ENCODE measurements at regions not wholly inside any gene's neighbourhood (a gene's known extent, or its start where the extent isn't known, plus 50 kb on each side); places are given as distances from the start of the nearest gene placed in this dataset.
"Not testable (repeated sequence)": the region's sequence is repeated elsewhere in the genome, so short reads cannot be mapped to it uniquely, and the experiment has no call there.

- H3K79me2 ChIP-seq (replicated peaks; ENCODE audit: insufficient read depth); ATAC-seq; H3K4me3 Mint-ChIP-seq; DNase-seq (ENCODE audit: low spot score); H3K27me3 Mint-ChIP-seq (ENCODE audit: insufficient read depth, low read depth, poor library complexity); H3K36me3 ChIP-seq (ENCODE audit: insufficient read depth); H3K36me3 Mint-ChIP-seq (ENCODE audit: low read depth); H3K4me1 ChIP-seq (ENCODE audit: insufficient read depth); H3K4me1 Mint-ChIP-seq; H3F3A ChIP-seq (replicated peaks; ENCODE audit: low read depth); H3K27ac Mint-ChIP-seq; H2AFZ ChIP-seq; H3K4me2 ChIP-seq; H4K20me1 ChIP-seq (replicated peaks; ENCODE audit: insufficient read depth); H3K27me3 ChIP-seq (ENCODE audit: insufficient read depth); H3K27ac ChIP-seq (ENCODE audit: low read depth); H3K9me3 Mint-ChIP-seq; H3K4me3 ChIP-seq: not testable (repeated sequence)
- peaks cover 14% of the 10 kb centered on the region for H3K9me2 ChIP-seq (ENCODE audit: insufficient read depth)
Observed at GRCh38 chr12:74039138-74039537, 498.5 kb upstream of the ATXN7L3B start.

DNA sequence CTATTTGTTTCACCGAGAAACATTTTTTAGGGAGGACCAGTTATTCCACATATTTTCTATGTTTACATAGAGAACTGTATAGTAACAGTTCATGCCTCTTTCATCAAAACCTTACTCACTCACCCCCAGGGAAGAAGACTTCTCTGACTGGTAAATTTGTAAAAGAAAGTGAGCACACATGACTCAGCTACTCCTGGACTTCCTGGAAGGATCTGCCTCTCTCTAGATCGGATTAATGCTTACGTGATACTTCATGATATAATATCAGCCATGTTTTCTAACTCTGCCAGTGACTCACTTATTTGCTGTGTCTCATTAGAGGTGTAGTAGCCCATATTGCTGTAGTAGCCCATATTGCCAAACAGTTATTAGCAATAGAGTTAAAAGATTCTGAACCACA, 494.3 kb upstream of the ATXN7L3B start:
- no peaks in the 10 kb centered on the region for H3F3A ChIP-seq (replicated peaks; ENCODE audit: low read depth)
- TF ChIP-seq ZNF331 (CRISPR knock-in tag; IDR thresholded peaks at IDR 0.05; ENCODE audit: low read depth): no peak
- TF ChIP-seq ZNF114 (CRISPR knock-in tag; IDR thresholded peaks at IDR 0.05): no peak
- no peak for TF ChIP-seq CREB1 (CRISPR knock-in tag; IDR thresholded peaks at IDR 0.05; ENCODE audit: low read depth)
- TF ChIP-seq, protein P1, sequence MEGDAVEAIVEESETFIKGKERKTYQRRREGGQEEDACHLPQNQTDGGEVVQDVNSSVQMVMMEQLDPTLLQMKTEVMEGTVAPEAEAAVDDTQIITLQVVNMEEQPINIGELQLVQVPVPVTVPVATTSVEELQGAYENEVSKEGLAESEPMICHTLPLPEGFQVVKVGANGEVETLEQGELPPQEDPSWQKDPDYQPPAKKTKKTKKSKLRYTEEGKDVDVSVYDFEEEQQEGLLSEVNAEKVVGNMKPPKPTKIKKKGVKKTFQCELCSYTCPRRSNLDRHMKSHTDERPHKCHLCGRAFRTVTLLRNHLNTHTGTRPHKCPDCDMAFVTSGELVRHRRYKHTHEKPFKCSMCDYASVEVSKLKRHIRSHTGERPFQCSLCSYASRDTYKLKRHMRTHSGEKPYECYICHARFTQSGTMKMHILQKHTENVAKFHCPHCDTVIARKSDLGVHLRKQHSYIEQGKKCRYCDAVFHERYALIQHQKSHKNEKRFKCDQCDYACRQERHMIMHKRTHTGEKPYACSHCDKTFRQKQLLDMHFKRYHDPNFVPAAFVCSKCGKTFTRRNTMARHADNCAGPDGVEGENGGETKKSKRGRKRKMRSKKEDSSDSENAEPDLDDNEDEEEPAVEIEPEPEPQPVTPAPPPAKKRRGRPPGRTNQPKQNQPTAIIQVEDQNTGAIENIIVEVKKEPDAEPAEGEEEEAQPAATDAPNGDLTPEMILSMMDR (conservative IDR thresholded peaks at IDR 0.05; ENCODE audit: low read depth in 2 of 2): no peak
- TF ChIP-seq STAT1 (IDR thresholded peaks at IDR 0.05; ENCODE audit: unreplicated experiment): no peak
- no peak for TF ChIP-seq JUNB (IDR thresholded peaks at IDR 0.05; ENCODE audit: unreplicated experiment)
- TF ChIP-seq EZH2phosphoT487 (IDR thresholded peaks at IDR 0.05; ENCODE audit: unreplicated experiment): no peak
- TF ChIP-seq EZH2 (IDR thresholded peaks at IDR 0.05; ENCODE audit: low read depth, unreplicated experiment): no peak
- TF ChIP-seq, protein P2, sequence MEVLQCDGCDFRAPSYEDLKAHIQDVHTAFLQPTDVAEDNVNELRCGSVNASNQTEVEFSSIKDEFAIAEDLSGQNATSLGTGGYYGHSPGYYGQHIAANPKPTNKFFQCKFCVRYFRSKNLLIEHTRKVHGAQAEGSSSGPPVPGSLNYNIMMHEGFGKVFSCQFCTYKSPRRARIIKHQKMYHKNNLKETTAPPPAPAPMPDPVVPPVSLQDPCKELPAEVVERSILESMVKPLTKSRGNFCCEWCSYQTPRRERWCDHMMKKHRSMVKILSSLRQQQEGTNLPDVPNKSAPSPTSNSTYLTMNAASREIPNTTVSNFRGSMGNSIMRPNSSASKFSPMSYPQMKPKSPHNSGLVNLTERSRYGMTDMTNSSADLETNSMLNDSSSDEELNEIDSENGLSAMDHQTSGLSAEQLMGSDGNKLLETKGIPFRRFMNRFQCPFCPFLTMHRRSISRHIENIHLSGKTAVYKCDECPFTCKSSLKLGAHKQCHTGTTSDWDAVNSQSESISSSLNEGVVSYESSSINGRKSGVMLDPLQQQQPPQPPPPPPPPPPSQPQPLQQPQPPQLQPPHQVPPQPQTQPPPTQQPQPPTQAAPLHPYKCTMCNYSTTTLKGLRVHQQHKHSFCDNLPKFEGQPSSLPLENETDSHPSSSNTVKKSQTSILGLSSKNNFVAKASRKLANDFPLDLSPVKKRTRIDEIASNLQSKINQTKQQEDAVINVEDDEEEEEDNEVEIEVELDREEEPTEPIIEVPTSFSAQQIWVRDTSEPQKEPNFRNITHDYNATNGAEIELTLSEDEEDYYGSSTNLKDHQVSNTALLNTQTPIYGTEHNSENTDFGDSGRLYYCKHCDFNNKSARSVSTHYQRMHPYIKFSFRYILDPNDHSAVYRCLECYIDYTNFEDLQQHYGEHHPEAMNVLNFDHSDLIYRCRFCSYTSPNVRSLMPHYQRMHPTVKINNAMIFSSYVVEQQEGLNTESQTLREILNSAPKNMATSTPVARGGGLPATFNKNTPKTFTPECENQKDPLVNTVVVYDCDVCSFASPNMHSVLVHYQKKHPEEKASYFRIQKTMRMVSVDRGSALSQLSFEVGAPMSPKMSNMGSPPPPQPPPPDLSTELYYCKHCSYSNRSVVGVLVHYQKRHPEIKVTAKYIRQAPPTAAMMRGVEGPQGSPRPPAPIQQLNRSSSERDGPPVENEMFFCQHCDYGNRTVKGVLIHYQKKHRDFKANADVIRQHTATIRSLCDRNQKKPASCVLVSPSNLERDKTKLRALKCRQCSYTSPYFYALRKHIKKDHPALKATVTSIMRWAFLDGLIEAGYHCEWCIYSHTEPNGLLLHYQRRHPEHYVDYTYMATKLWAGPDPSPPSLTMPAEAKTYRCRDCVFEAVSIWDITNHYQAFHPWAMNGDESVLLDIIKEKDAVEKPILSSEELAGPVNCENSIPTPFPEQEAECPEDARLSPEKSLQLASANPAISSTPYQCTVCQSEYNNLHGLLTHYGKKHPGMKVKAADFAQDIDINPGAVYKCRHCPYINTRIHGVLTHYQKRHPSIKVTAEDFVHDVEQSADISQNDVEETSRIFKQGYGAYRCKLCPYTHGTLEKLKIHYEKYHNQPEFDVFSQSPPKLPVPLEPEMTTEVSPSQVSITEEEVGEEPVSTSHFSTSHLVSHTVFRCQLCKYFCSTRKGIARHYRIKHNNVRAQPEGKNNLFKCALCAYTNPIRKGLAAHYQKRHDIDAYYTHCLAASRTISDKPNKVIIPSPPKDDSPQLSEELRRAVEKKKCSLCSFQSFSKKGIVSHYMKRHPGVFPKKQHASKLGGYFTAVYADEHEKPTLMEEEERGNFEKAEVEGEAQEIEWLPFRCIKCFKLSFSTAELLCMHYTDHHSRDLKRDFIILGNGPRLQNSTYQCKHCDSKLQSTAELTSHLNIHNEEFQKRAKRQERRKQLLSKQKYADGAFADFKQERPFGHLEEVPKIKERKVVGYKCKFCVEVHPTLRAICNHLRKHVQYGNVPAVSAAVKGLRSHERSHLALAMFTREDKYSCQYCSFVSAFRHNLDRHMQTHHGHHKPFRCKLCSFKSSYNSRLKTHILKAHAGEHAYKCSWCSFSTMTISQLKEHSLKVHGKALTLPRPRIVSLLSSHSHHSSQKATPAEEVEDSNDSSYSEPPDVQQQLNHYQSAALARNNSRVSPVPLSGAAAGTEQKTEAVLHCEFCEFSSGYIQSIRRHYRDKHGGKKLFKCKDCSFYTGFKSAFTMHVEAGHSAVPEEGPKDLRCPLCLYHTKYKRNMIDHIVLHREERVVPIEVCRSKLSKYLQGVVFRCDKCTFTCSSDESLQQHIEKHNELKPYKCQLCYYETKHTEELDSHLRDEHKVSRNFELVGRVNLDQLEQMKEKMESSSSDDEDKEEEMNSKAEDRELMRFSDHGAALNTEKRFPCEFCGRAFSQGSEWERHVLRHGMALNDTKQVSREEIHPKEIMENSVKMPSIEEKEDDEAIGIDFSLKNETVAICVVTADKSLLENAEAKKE (CRISPR knock-in tag; IDR thresholded peaks at IDR 0.05): no peak
- 0 out of 2 replicates have a peak overlapping the region, but pooled peaks have one; percentile 60 for H3K27ac Mint-ChIP-seq
- no peaks in the 10 kb centered on the region for H3K27me3 ChIP-seq (ENCODE audit: insufficient read depth)
- no peak overlapping the region for H3K4me2 ChIP-seq
- H3K4me3 Mint-ChIP-seq: no peak overlapping the region
- H3K9me2 ChIP-seq (ENCODE audit: insufficient read depth): peaks cover 8% of the 10 kb centered on the region
- H3K27me3 Mint-ChIP-seq (ENCODE audit: insufficient read depth, low read depth, poor library complexity): peaks cover 5% of the 10 kb centered on the region
- ATAC-seq (no peak), DNase-seq (ENCODE audit: low spot score) (peak; percentile 2)
- H4K20me1 ChIP-seq (replicated peaks; ENCODE audit: insufficient read depth): no peaks in the 10 kb centered on the region
- H3K9me3 Mint-ChIP-seq: no peaks in the 10 kb centered on the region; the same call in 2 of the 3 replicates
- H3K36me3 Mint-ChIP-seq (ENCODE audit: low read depth): peaks cover 4% of the 10 kb centered on the region; the same call in 1 of the 3 replicates
- peak overlapping the region; percentile 72 for H2AFZ ChIP-seq
- no peak overlapping the region for H3K4me3 ChIP-seq
- no peaks in the 10 kb centered on the region for H3K36me3 ChIP-seq (ENCODE audit: insufficient read depth)
- H3K27ac ChIP-seq (ENCODE audit: low read depth): no peak overlapping the region
- H3K4me1 ChIP-seq (ENCODE audit: insufficient read depth): no peaks in the 10 kb centered on the region; the same call in 1 of the 2 replicates
- peaks cover 5% of the 10 kb centered on the region; the same call in 2 of the 3 replicates for H3K4me1 Mint-ChIP-seq
- H3K79me2 ChIP-seq (replicated peaks; ENCODE audit: insufficient read depth): no peaks in the 10 kb centered on the region

Measured in GM23338 (cell line).